H1 (cell line): ENCODE measurements at regions not wholly inside any gene's neighbourhood (a gene's known extent, or its start where the extent isn't known, plus 50 kb on each side); places are given as distances from the start of the nearest gene placed in this dataset.

Source experiments
- CHD7 ChIP-seq: fragments of 300-600 bp; sonication (generic); IDR thresholded peaks from 2 replicates; pipeline ENCODE4 v1.7.1; 2012; ENCODE audit warnings: low read length, moderate library complexity, mild to moderate bottlenecking, inconsistent platforms; ENCODE audit not compliant: insufficient replicate concordance
- CTBP2 ChIP-seq: IDR thresholded peaks from 2 replicates; pipeline ENCODE4 v1.7.0; 2011; ENCODE audit warnings: borderline replicate concordance, mild to moderate bottlenecking, moderate library complexity, mixed read lengths, low read length; ENCODE audit not compliant: insufficient read depth, insufficient read length
- FOSL1 ChIP-seq: IDR thresholded peaks from 2 replicates; pipeline ENCODE4 v1.6.1; 2011; ENCODE audit warnings: mild to moderate bottlenecking, low read depth, low read length, moderate library complexity; ENCODE audit not compliant: insufficient read depth
- SP2 ChIP-seq: IDR thresholded peaks from 2 replicates; pipeline ENCODE4 v1.6.1; 2012; ENCODE audit warnings: mild to moderate bottlenecking, low read length, inconsistent platforms
- SP4 ChIP-seq: IDR thresholded peaks from 2 replicates; pipeline ENCODE4 v1.6.1; 2012; ENCODE audit warnings: low read length, inconsistent platforms

- TF ChIP-seq CHD7: no peak
- no peak for TF ChIP-seq SP4
- TF ChIP-seq CTBP2: no peak
- no peak for TF ChIP-seq SP2
- TF ChIP-seq FOSL1: no peak
These were observed 166.1 kb upstream of the MYO16 start (continued) for GRCh38 chr13:108463340-108463739.
